Epithelial cell of prostate (primary cell): ENCODE measurements at regions not wholly inside any gene's neighbourhood (a gene's known extent, or its start where the extent isn't known, plus 50 kb on each side); places are given as distances from the start of the nearest gene placed in this dataset.

ENCODE experiments used
- DNase-seq: peaks from one replicate; pipeline ENCODE4 v3.0.0-alpha.2; 2011; ENCODE audit warnings: low read depth, low spot score
- H3K27ac ChIP-seq: fragments of 450-650 bp; 2 replicates; pipeline ENCODE4 v1.5.1; 2017; ENCODE audit warnings: mild to moderate bottlenecking

DNA sequence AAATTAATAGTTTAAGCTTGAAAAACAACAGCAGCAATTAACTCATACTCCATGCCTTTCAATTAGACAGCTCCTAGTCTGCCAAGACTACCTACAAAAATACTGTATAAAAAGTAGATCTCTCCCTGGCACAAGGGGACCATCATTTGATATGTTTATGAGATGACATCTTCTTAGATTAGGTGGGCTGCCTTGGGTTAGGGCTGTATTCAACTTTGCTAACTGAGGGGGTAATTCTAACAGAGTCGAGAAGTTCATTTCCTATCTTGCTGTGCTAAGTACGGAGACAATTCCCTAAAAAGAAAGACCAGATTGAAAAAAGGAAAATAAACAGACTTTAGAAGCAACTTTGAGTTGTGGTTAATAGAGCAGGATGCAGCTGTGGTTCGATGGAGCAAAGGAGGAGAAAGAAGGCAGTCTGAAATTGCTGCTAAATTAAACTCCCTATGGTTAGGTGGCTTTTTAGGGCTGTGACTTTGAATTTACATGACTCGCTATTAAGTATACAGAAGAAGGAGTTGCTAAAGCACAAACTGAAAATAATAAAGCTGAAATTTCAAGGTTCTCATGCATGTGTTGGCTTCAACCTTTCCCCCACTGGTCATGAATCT is 75.4 kb downstream of the CDC7 start:
- H3K27ac ChIP-seq, result no peak overlapping the region
- no peak for DNase-seq

- no peak for DNase-seq
- no peak overlapping the region for H3K27ac ChIP-seq
These were observed 77.9 kb downstream of the CDC7 start for GRCh38 chr1:91578320-91579109.

- DNase-seq, result no peak
- H3K27ac ChIP-seq, result no peak overlapping the region
These were observed 79.1 kb downstream of the CDC7 start for GRCh38 chr1:91579658-91580228.

GRCh38 chr1:91582431-91582921 is 81.8 kb downstream of the CDC7 start:
- H3K27ac ChIP-seq, result peak overlapping the region; percentile 66
- DNase-seq, result peak; percentile 80

- H3K27ac ChIP-seq, result peak overlapping the region; percentile 66
- peak; percentile 45 for DNase-seq
These were observed 82.7 kb downstream of the CDC7 start for GRCh38 chr1:91583326-91583755.

DNA sequence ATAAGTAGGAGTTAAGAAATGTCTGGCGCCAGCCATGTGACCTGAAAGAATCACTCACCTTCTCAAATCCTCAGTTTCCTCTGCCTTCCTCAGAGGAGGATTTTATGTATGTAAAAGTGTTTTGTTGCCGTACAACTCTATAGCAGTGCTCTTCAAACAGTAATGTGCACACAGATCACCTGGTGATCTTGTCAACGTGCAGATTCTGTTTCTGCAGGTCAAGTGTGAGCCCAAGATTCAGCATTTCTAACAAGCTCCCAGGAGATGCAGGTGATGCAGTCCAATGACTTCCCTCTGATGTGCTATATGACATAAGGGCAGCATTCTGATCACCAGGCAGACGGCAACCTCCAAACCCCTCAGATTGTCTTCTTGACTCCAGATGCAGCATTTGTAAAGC is 83.7 kb downstream of the CDC7 start:
- no peak for DNase-seq
- no peak overlapping the region for H3K27ac ChIP-seq

GRCh38 chr1:91584878-91585277 is 84.2 kb downstream of the CDC7 start:
- DNase-seq, result no peak
- H3K27ac ChIP-seq, result no peak overlapping the region

GRCh38 chr1:91585502-91585901 is 84.9 kb downstream of the CDC7 start:
- no peak for DNase-seq

DNA sequence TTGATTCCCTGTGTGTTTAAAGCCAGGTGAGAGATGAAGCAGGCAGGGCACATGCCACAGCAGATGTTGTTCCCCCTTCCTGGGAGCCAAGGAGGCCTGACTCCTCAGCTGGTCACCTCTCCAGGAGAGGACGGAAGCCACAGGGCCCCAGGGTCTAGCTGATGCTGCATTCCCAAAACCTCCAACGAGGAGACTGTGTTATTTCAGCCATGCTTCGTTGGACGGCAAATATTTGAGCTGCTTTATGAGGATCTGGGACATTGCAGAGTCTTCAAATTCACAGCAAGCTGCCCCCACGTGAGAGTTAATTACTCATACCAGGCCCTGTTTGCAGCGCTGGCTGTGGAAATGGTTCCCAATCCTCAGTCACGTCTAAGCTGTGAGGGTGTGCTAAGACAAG is 85.3 kb downstream of the CDC7 start:
- no peak for DNase-seq
- no peak overlapping the region for H3K27ac ChIP-seq

More at GRCh38 chr1:91585502-91585901, 84.9 kb downstream of the CDC7 start:
- H3K27ac ChIP-seq, result no peak overlapping the region

- no peak overlapping the region for H3K27ac ChIP-seq
- DNase-seq, result no peak
These were observed 88.8 kb downstream of the CDC7 start for GRCh38 chr1:91589437-91589836.

DNA sequence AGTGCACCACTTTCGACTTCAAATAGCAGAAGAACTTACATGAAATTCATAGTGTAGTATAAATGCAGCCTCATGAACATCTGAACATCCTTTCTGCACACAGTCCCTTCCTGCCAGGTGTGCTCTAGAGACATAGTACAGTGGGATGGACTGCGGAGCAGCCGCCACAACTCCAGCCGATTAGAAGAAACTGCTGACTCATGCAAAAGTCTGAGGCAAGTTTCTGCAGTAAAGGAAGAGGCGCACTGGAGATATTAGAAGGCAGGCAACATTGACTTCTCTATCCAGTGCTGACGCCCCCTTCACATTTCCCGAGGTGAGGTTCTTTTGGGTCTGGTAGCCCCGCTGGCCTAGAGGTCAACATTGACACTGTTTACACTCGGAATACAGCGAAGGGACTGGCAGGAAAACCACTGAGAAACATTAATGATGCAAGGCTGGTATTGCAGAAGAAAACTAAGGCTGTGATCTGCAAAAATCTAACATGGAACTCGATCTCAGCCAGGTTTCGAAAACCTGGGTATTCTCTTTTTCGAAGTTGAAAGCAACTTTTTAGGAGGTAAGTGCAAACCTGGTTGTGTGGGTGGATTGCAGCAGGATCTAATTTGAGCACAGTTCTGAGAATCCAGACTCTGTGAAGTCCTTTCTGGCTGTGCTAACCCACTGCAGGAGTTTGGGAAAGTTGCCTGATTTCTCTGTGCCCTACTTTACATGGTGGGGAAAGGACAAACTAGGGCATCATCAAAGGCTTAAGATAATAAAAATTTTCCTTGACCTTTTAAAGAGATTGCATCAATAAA is 90.7 kb downstream of the CDC7 start:
- no peak for DNase-seq
- no peak overlapping the region for H3K27ac ChIP-seq

- DNase-seq, result no peak
These were observed 92.2 kb downstream of the CDC7 start for GRCh38 chr1:91592716-91593477.

GRCh38 chr1:91594383-91595055 is 93.9 kb downstream of the CDC7 start:
- H3K27ac ChIP-seq, result no peak overlapping the region
- no peak for DNase-seq

More at GRCh38 chr1:91592716-91593477, 92.2 kb downstream of the CDC7 start:
- no peak overlapping the region for H3K27ac ChIP-seq

DNA sequence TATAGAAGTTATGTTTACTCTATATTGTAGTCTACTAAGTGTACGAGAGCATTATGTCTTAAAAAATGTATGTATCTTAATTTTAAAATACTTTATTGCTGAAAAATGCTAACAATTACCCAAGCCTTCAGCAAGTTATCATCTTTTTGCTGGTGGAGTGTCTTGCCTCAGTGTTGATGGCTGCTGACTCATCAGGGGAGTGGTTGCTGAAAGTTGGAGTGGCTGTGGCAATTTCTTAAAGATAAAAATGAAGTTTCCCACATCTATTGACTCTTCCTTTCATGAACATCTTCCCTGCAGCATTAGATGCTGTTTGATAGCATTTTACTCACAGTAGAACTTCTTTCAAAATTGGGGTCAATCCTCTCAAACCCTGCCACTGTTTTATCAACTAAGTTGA is 95.8 kb downstream of the CDC7 start:
- no peak for DNase-seq
- no peak overlapping the region for H3K27ac ChIP-seq

GRCh38 chr1:91597215-91597614 is 96.6 kb downstream of the CDC7 start:
- H3K27ac ChIP-seq, result no peak overlapping the region
- no peak for DNase-seq

DNA sequence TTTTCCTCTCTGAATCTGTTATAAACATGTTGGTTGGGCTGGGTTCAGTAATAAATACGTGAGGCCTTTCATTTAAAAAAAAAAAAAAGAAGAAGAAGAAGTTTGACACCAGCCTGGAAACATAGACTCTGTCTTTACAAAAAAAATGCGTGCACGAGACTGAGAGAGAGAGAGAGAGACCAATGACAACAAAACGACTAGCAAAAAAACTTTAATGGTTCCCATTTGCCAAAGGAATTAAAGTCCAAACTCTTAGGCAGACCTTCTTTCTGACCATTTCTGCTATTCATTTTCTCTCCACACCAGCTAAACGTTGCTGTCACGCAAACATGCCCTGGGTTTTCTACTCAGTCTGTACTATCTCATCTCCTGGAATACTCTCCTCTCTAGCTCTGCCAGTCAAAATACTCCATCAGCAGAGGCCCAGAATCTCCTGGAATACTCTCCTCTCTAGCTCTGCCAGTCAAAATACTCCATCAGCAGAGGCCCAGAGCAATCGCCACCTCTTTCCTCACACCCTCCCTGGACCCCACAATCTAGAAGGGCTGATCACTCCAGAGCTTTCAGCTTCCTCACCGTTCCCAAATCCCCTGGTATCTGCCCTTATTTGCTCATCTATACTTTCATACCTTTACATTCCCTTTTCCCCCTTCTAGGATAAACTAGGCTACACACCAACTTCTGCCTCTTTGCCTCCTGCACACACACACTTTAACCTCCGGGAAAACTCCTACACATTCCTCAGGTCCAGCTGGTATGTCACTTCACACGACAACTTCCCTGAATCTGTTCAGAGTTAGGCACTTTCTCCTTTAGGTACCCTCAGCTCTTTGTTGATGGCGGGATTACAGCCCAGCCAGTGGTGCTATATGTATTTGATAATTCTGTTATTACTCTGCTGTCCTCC is 100.0 kb downstream of the CDC7 start:
- no peak for DNase-seq
- no peak overlapping the region for H3K27ac ChIP-seq

DNA sequence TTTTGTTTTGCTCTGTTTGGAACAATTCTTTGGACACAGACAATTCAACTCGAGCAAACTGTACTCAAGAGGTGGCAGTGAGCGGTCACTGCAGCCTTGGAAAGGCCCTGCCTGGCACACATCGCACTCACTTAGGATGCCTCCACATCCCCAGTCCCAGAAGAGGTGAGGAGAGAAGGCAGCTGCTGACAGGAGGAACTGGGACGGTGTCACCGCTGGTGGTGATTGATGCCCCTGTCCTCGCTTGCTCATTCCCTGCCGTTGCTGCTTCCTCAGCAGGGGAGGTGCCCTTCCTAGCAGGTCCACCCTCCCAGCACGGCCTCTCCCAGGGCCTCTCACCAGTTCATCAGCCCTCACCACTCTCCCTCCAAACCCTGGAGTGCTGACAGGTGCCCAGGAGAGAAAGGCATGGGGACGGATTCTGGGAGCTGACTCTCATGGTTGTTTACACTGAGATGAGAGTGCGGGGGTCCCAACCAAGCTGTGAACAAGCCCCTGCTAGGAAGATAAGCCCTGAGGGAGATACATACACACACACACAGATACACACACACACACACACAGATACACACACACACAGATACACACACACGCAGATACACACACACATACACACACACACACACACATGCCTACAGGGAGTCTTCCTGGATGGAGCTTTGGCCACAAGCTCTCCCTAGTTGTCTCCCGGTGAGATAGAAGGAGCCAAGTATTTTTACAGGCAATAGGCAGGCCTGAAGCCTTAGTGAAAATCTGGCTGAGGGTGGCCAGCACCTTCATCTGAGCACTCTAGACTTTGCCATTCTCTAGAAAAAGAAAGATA is 101.1 kb downstream of the CDC7 start:
- H3K27ac ChIP-seq, result no peak overlapping the region
- DNase-seq, result no peak
